SK-N-MC (cell line): ENCODE measurements at regions not wholly inside any gene's neighbourhood (a gene's known extent, or its start where the extent isn't known, plus 50 kb on each side); places are given as distances from the start of the nearest gene placed in this dataset.
A peak's percentile ranks its signal among the peaks of the same experiment; 100 is the strongest.

Source experiments
- DNase-seq: peaks from one replicate; pipeline ENCODE4 v3.0.0-alpha.2; 2011; ENCODE audit warnings: low read depth, low spot score
- H3K27ac ChIP-seq: fragments of 200-600 bp; sonication (generic); 2 replicates; pipeline ENCODE4 v1.5.1; 2016; ENCODE audit warnings: mixed run types
- H3K36me3 ChIP-seq: fragments of 200-600 bp; sonication (generic); 2 replicates; pipeline ENCODE4 v1.6.1; 2017; ENCODE audit warnings: antibody characterized with exemption, low read length, mixed read lengths; ENCODE audit not compliant: insufficient read depth
- H3K4me3 ChIP-seq: fragments of 200-600 bp; sonication (generic); 2 replicates; pipeline ENCODE4 v1.5.1; 2016
- H3K9ac ChIP-seq: fragments of 200-600 bp; sonication (generic); 2 replicates; pipeline ENCODE4 v1.8.0; 2017; ENCODE audit warnings: mixed run types, mixed read lengths; ENCODE audit not compliant: insufficient read length
- H3K9me3 ChIP-seq: fragments of 200-600 bp; sonication (generic); 2 replicates; pipeline ENCODE4 v1.6.1; 2017; ENCODE audit warnings: low read depth, mild to moderate bottlenecking, antibody characterized with exemption, low read length, moderate library complexity, mixed read lengths
- EZH2 ChIP-seq: fragments of 200-600 bp; sonication (generic); IDR thresholded peaks from one replicate; pipeline ENCODE4 v1.6.1; 2017; ENCODE audit warnings: antibody characterized with exemption
- FOXP2 ChIP-seq: optimal IDR thresholded peaks from 2 replicates; pipeline ENCODE3; 2011; ENCODE audit warnings: mild to moderate bottlenecking, moderate library complexity; ENCODE audit not compliant: insufficient read depth; ENCODE audit errors: extremely low read length, control extremely low read depth
- POLR2AphosphoS5 ChIP-seq: IDR thresholded peaks from 2 replicates; pipeline ENCODE4 v1.6.1; 2012; ENCODE audit warnings: mild to moderate bottlenecking, low read depth, low read length, borderline replicate concordance

GRCh38 chr13:22690756-22691155, 490.0 kb upstream of the SGCG start:
- TF ChIP-seq EZH2 (no peak), POLR2AphosphoS5 (no peak), FOXP2 (no peak)
- Histone ChIP-seq H3K9ac (no peak overlapping the region), H3K4me3 (no peak overlapping the region), H3K9me3 (0 out of 2 replicates have a peak, but pooled peaks cover 5% of the 10 kb centered on the region), H3K27ac (no peak overlapping the region), H3K36me3 (no peaks in the 10 kb centered on the region)
- DNase-seq = no peak

GRCh38 chr13:22693691-22694090, 487.1 kb upstream of the SGCG start:
- H3K27ac ChIP-seq = no peak overlapping the region
- H3K4me3 ChIP-seq = no peak overlapping the region
- TF ChIP-seq EZH2 (no peak), POLR2AphosphoS5 (no peak), FOXP2 (no peak)
- DNase-seq = no peak
- no peaks in the 10 kb centered on the region for H3K36me3 ChIP-seq
- H3K9me3 ChIP-seq = 0 out of 2 replicates have a peak, but pooled peaks cover 5% of the 10 kb centered on the region
- no peak overlapping the region for H3K9ac ChIP-seq

DNA sequence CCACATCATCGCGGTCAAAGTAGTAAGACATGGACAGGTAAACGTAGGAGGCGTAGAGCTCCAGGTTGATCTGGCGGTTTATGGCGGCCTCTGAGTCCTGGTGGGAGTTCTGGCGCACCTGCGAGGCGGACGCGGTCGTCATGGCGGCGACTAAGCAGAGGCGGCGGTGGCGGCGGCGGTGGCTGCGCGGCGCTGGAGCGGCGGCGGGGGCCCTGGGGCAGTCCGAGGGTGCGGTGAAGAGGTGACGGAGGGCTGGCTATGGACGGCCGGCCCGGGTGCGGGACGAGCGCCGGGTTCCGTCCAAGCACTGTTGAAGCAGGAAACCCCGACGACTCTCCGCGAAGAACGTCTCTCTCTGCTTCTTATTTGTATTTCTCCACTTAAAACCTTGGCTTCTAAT, 484.3 kb upstream of the SGCG start:
- Histone ChIP-seq H3K27ac (no peak overlapping the region), H3K9ac (no peak overlapping the region), H3K4me3 (no peak overlapping the region), H3K36me3 (no peaks in the 10 kb centered on the region), H3K9me3 (0 out of 2 replicates have a peak, but pooled peaks cover 5% of the 10 kb centered on the region)
- TF ChIP-seq EZH2 (no peak), POLR2AphosphoS5 (no peak), FOXP2 (no peak)
- DNase-seq = no peak

- Histone ChIP-seq H3K36me3 (no peaks in the 10 kb centered on the region), H3K27ac (no peak overlapping the region), H3K9me3 (0 out of 2 replicates have a peak, but pooled peaks cover 5% of the 10 kb centered on the region), H3K9ac (no peak overlapping the region), H3K4me3 (no peak overlapping the region)
- TF ChIP-seq POLR2AphosphoS5 = no peak
- TF ChIP-seq FOXP2 = no peak
- no peak for DNase-seq
Measured at GRCh38 chr13:22698467-22698866, 482.3 kb upstream of the SGCG start.

DNA sequence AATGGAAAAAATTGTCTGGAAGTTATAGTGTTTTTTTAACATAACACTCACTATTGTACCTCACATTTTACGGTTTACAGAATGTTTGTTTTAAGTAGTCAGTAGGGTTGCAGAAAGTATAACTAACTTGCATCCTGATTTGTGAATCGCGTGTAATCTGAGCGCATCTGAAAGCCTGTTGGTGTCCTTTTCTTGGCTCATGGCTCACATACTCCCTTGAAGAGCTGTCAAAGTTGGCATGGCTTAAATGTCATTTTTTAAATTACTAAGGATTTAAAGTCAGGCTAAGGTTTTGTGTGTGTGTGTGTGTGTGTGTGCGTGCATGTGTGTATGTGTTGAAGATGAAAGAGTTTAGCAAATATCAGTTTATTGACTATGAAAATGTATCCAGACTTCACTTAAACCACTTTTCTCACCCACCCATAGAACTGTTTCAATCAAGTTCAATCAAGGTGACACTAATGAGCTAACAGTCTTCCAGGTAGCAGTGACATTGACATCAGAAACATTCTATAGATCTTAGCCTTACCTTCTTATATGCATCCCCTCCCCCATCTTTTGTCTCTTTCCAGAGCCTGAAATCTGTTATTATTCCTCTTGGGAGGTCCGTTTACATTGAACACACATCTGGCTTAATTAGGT, 480.4 kb upstream of the SGCG start:
- Histone ChIP-seq H3K9me3 (no peaks in the 10 kb centered on the region), H3K4me3 (no peak overlapping the region), H3K36me3 (no peaks in the 10 kb centered on the region), H3K9ac (no peak overlapping the region), H3K27ac (no peak overlapping the region)
- DNase-seq = no peak
- TF ChIP-seq POLR2AphosphoS5 (no peak), EZH2 (no peak), FOXP2 (no peak)

DNA sequence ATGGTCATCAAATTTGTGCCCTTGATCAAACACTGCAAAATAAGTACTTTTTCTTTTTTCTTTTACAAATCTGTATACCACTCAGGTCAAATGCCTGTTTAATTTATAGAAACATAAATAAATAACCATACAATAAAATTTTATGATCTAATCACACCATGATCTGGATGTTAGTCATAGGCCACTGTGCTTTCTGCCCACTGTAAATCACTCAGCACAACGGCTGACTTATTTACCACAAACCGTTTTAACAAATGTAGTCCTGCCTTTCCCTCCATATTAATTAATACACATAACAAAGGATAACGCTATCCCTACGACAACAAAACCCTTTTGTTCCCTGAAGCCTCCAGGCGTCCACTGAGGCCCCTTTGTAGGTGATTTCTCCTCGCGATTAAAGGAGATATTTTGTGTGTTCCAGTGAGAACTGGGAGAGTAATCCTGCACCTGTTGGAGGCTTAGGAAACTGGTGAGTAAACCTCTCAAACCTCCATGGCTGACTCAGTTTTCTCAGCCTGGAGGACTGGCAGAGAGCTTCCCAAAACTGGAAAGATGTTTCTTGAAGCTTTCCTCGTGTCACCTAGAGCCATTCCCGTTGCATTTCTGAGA, 477.1 kb upstream of the SGCG start:
- H3K9me3 ChIP-seq = no peaks in the 10 kb centered on the region
- H3K4me3 ChIP-seq = no peak overlapping the region
- H3K9ac ChIP-seq = no peak overlapping the region
- no peak overlapping the region for H3K27ac ChIP-seq
- H3K36me3 ChIP-seq = no peaks in the 10 kb centered on the region
- TF ChIP-seq EZH2 (no peak), FOXP2 (no peak), POLR2AphosphoS5 (no peak)
- DNase-seq = no peak

- TF ChIP-seq POLR2AphosphoS5 (no peak), FOXP2 (no peak), EZH2 (no peak)
- DNase-seq = no peak
Measured at GRCh38 chr13:22707946-22708345, 472.8 kb upstream of the SGCG start.

GRCh38 chr13:22717036-22717435, 463.7 kb upstream of the SGCG start:
- H3K4me3 ChIP-seq = no peak overlapping the region
- DNase-seq = no peak
- no peaks in the 10 kb centered on the region for H3K36me3 ChIP-seq
- H3K9ac ChIP-seq = no peak overlapping the region
- H3K27ac ChIP-seq = no peak overlapping the region
- TF ChIP-seq FOXP2 = no peak
- no peak for TF ChIP-seq POLR2AphosphoS5
- no peak for TF ChIP-seq EZH2
- H3K9me3 ChIP-seq = no peaks in the 10 kb centered on the region

More at GRCh38 chr13:22707946-22708345, 472.8 kb upstream of the SGCG start:
- no peaks in the 10 kb centered on the region for H3K9me3 ChIP-seq
- no peak overlapping the region for H3K9ac ChIP-seq
- no peaks in the 10 kb centered on the region for H3K36me3 ChIP-seq
- no peak overlapping the region for H3K4me3 ChIP-seq
- H3K27ac ChIP-seq = no peak overlapping the region

DNA sequence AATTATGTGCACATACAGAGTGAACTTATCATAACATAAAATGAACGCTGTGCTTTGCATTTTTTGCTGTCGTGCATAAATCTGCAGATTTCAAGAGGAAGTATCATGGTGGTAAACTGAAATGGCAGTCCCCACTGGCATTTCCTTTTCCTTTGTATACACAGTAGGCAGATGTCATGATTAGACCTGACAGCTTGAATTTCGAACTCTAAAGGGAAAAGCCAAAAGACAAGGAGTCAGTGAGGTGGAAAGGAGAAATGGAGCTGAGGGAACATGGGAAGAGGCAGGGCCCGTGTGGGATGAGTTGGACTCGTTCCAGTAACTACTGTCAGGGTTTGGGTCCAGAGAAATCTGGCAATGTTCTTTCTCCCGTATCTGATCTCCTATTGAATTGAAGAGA, 454.1 kb upstream of the SGCG start:
- TF ChIP-seq FOXP2 = peak; percentile 72
- no peak for TF ChIP-seq EZH2
- no peaks in the 10 kb centered on the region for H3K36me3 ChIP-seq
- no peaks in the 10 kb centered on the region for H3K9me3 ChIP-seq
- H3K4me3 ChIP-seq = peak overlapping the region; percentile 53
- no peak overlapping the region for H3K9ac ChIP-seq
- peak; percentile 62 for DNase-seq
- H3K27ac ChIP-seq = no peak overlapping the region
